Fibroblast of pulmonary artery (primary cell): ENCODE measurements at regions not wholly inside any gene's neighbourhood (a gene's known extent, or its start where the extent isn't known, plus 50 kb on each side); places are given as distances from the start of the nearest gene placed in this dataset.

Experiments
- DNase-seq: peaks from one replicate; pipeline ENCODE4 v3.0.0-alpha.2; 2010; ENCODE audit warnings: low read depth
- H3K4me3 ChIP-seq: replicated peaks from 2 replicates; pipeline ENCODE4 v1.5.1; 2011; ENCODE audit warnings: low read depth, mild to moderate bottlenecking, control low read depth, low read length, moderate library complexity
- TF ChIP-seq, protein P1 (sequence below): IDR thresholded peaks from 2 replicates; pipeline ENCODE4 v1.5.1; 2011; ENCODE audit warnings: mild to moderate bottlenecking, control low read depth, low read length, inconsistent platforms; ENCODE audit errors: missing control alignments

GRCh38 chr14:80356413-80356812 is 145.1 kb upstream of the DIO2 start:
- no peak overlapping the region for H3K4me3 ChIP-seq
- DNase-seq: peak; percentile 50
- TF ChIP-seq, protein P1, sequence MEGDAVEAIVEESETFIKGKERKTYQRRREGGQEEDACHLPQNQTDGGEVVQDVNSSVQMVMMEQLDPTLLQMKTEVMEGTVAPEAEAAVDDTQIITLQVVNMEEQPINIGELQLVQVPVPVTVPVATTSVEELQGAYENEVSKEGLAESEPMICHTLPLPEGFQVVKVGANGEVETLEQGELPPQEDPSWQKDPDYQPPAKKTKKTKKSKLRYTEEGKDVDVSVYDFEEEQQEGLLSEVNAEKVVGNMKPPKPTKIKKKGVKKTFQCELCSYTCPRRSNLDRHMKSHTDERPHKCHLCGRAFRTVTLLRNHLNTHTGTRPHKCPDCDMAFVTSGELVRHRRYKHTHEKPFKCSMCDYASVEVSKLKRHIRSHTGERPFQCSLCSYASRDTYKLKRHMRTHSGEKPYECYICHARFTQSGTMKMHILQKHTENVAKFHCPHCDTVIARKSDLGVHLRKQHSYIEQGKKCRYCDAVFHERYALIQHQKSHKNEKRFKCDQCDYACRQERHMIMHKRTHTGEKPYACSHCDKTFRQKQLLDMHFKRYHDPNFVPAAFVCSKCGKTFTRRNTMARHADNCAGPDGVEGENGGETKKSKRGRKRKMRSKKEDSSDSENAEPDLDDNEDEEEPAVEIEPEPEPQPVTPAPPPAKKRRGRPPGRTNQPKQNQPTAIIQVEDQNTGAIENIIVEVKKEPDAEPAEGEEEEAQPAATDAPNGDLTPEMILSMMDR: peak; percentile 69

DNA sequence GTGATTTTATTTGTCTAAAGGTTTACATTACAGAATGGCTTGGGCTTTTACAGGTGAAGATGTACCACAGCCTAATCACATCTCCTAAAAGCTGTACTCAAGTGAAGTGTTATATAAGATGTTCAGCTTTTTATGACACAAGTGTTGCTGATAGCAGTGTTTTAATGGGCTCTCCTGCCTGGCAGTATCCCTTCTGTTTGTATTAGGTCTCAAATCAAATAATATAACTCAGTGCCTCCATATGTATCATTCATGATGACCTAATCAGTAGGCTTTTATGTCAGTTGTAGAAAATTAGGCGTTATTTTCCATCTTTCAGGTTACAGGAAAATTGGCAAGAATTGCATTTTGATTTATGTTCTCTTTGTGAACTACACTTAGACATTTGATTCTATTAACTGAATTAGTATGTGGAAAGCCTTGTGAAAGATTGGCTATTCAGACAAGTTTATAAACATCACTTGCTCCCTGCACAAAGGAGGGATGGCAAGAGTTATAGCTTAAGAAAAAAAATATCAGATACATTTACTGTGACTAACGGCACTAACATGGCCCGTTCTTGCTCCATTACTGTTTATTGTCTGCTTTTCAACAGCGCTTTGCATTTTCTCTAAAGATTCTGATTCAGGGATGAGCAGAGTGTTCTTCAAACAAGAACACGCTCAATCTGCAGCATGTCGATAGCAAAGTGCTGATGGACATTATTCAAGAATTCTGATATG is 143.7 kb upstream of the DIO2 start:
- H3K4me3 ChIP-seq: no peak overlapping the region
- no peak for DNase-seq
- TF ChIP-seq, protein P1: no peak

DNA sequence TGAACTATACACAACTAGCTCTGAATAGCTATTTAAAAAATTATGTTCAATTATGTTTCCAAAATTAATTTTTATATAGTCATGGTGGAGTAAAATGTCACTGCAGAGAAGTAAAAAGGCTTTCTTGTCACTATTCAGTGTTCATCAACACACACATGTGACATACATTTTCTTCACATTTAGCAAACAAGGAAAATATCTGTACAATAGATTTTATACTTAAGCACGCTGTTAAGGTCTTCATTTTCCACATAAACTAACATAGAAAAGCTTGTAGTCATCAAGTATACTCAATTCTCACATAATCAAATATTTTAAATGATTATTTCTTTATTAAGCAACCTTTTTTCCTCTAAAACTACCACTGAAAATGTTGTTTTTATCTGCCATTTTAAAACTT is 141.2 kb upstream of the DIO2 start:
- TF ChIP-seq, protein P1: no peak
- DNase-seq: no peak
- H3K4me3 ChIP-seq: no peak overlapping the region

DNA sequence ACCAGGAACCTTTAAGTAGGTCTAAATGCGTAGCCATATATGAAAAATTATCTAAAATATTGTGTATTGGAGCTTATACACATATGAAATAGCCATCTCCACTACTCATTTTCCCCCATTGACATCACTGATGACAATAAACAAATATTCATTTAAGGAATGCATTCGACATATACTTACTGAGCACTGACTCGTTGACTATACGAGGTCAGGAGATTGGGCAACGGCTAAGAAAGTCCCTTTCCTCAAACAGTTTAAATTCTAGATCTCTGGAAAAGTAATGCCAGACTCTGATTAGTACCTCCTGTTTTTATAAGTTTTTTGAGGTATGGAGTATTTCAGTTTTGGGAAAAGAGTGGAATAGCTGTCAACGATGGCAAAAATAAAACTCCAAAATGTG is 139.4 kb upstream of the DIO2 start:
- peak; percentile 5 for DNase-seq
- TF ChIP-seq, protein P1: no peak
- H3K4me3 ChIP-seq: no peak overlapping the region

GRCh38 chr14:80346395-80346794 is 135.1 kb upstream of the DIO2 start:
- TF ChIP-seq, protein P1: no peak
- no peak overlapping the region for H3K4me3 ChIP-seq
- DNase-seq: no peak

DNA sequence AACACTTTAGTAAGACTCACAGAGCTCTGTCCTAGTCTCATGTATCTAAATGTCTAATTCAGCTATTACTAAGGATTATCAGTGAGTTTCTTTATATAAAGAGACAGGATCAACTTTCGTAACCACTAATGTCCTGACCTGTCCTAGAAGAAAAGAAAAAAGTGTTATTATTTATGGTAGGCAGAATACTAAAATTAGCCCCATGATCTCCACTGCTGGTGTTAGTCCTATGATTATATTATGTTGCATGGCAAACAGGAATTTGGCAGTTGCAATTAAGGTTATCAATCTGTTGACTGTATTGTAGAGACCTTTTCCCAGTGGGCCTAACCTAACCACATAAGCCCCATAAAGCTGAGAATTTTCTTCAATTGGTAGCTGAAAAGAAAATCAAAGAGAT is 132.9 kb upstream of the DIO2 start:
- H3K4me3 ChIP-seq: no peak overlapping the region
- DNase-seq: no peak
- TF ChIP-seq, protein P1: no peak

- H3K4me3 ChIP-seq: no peak overlapping the region
- TF ChIP-seq, protein P1: no peak
- DNase-seq: no peak
Observed at GRCh38 chr14:80336608-80337106, 125.4 kb upstream of the DIO2 start.
